Stomach (tissue), 4 donors: ENCODE measurements at regions not wholly inside any gene's neighbourhood (a gene's known extent, or its start where the extent isn't known, plus 50 kb on each side); places are given as distances from the start of the nearest gene placed in this dataset.

Source experiments
- CTCF ChIP-seq, 7 experiments: fragments of 450-650 bp in 4 of 7; fragments of 200-600 bp in 3 of 7; sonication (generic) in 3 of 7; IDR thresholded peaks; one replicate each; pipeline ENCODE4 v1.5.1; 2016 to 2019; ENCODE audit warnings: antibody characterized with exemption in 7 of 7, control low read depth in 2 of 7, mild to moderate bottlenecking in 1 of 7
- EP300 ChIP-seq: sonication (generic); formaldehyde crosslinking; IDR thresholded peaks from one replicate; pipeline ENCODE4 v1.6.1; 2017; ENCODE audit warnings: antibody characterized with exemption
- POLR2A ChIP-seq, 4 donors: fragments of 450-650 bp; IDR thresholded peaks; one replicate each; pipeline ENCODE4 v1.6.1; 2016; ENCODE audit warnings: antibody characterized with exemption in 4 of 4, control low read depth in 2 of 4, mild to moderate bottlenecking in 1 of 4, moderate library complexity in 1 of 4
- POLR2AphosphoS5 ChIP-seq, 3 donors: sonication (generic); formaldehyde crosslinking; IDR thresholded peaks; one replicate each; pipeline ENCODE4 v1.6.1; 2016; ENCODE audit warnings: antibody characterized with exemption in 3 of 3

- TF ChIP-seq CTCF (IDR thresholded peaks at IDR 0.05) (no peak), POLR2A (IDR thresholded peaks at IDR 0.05) (no peak), POLR2AphosphoS5 (IDR thresholded peaks at IDR 0.05) (no peak), EP300 (no peak)
Measured at GRCh38 chr13:90902255-90902654, 445.2 kb upstream of the MIR17HG start.
